HFFc6 (cell line): ENCODE measurements at regions not wholly inside any gene's neighbourhood (a gene's known extent, or its start where the extent isn't known, plus 50 kb on each side); places are given as distances from the start of the nearest gene placed in this dataset.

Source experiments
- DNase-seq: peaks from one replicate; pipeline ENCODE4 v3.0.0-alpha.2; 2018
- H3K27ac Mint-ChIP-seq: 2 replicates; pipeline ENCODE4 v1.8.0; 2020; ENCODE audit warnings: mild to moderate bottlenecking, mixed read lengths
- H3K27me3 Mint-ChIP-seq: 2 replicates; pipeline ENCODE4 v1.8.0; 2021; ENCODE audit warnings: mild to moderate bottlenecking, moderate library complexity, mixed read lengths; ENCODE audit not compliant: insufficient read depth
- H3K36me3 Mint-ChIP-seq: 2 replicates; pipeline ENCODE4 v1.8.0; 2021; ENCODE audit warnings: low read depth, mixed read lengths
- H3K4me1 Mint-ChIP-seq: 2 replicates; pipeline ENCODE4 v1.8.0; 2020; ENCODE audit warnings: low read depth, mixed read lengths
- H3K4me3 Mint-ChIP-seq: 2 replicates; pipeline ENCODE4 v1.8.0; 2020; ENCODE audit warnings: mild to moderate bottlenecking, moderate library complexity, mixed read lengths
- H3K9me3 Mint-ChIP-seq: 2 replicates; pipeline ENCODE4 v1.8.0; 2020; ENCODE audit warnings: mild to moderate bottlenecking, mixed read lengths
- CTCF ChIP-seq: fragments of 200-600 bp; sonication (generic); IDR thresholded peaks from 2 replicates; pipeline ENCODE4 v1.5.0; 2021; ENCODE audit warnings: antibody characterized with exemption, mild to moderate bottlenecking

DNA sequence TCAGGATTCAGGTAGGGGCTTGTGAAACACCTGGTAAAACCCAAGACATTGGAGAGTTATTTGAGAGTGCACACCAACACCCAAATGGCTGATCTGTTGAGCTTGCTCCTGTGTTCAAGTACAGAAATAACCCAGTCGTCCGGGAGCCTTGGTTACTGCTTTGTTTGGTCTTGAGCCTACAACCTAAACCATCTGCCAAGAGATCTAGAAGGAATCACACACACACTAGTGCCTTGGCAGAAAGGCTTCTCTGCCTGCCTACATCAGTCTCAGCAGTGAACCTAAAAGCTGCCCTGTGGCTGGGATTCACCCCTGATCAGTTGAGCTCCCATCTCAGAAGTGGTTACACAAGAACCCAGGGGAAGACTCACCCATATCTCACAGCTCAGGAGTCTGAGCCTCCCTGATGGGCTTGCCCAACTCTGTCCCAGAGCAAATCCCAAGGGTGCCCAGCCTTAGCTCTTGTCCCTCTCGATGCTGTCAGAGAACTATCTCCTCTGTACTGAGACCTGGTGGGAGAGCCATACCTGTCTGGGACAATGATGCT, 167.6 kb downstream of the CXCL12 start:
- no peak for DNase-seq
- Mint-ChIP-seq H3K36me3 (peaks cover 24% of the 10 kb centered on the region), H3K27ac (no peak overlapping the region), H3K27me3 (peaks cover 3% of the 10 kb centered on the region), H3K9me3 (peaks cover 33% of the 10 kb centered on the region), H3K4me3 (no peak overlapping the region), H3K4me1 (no peaks in the 10 kb centered on the region)
- no peak for TF ChIP-seq CTCF

- no peak for DNase-seq
- Mint-ChIP-seq H3K4me3 (no peak overlapping the region), H3K27me3 (peaks cover 3% of the 10 kb centered on the region), H3K36me3 (peaks cover 24% of the 10 kb centered on the region), H3K27ac (no peak overlapping the region), H3K4me1 (no peaks in the 10 kb centered on the region), H3K9me3 (peaks cover 33% of the 10 kb centered on the region)
- no peak for TF ChIP-seq CTCF
These were observed 168.8 kb downstream of the CXCL12 start for GRCh38 chr10:44216073-44216472.

- Mint-ChIP-seq H3K27ac (no peak overlapping the region), H3K36me3 (peaks cover 14% of the 10 kb centered on the region), H3K4me3 (no peak overlapping the region), H3K9me3 (peaks cover 13% of the 10 kb centered on the region), H3K27me3 (peaks cover 4% of the 10 kb centered on the region), H3K4me1 (peaks cover 8% of the 10 kb centered on the region)
- DNase-seq: no peak
- no peak for TF ChIP-seq CTCF
These were observed 175.1 kb downstream of the CXCL12 start for GRCh38 chr10:44209811-44210210.

DNA sequence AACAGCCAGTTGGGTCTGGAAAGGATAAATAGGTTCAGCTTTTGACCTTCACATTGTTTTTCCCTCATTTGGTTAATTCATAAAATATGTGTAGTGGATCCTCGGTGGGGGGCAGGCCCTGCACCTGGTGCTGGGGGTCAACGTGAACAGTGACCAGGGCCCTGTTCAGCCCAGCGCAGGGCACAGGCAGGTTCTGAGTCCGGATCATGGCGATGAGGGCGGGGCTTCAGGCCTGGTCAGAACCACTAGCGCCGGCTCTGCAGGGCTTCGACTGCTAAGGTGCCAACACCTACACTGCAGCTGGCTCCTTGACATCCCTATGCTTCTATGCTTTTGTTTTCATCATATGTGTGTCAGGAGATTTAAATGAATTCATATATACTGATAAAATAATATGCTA, 177.7 kb downstream of the CXCL12 start:
- DNase-seq: no peak
- H3K4me3 Mint-ChIP-seq: no peak overlapping the region
- H3K4me1 Mint-ChIP-seq: peaks cover 8% of the 10 kb centered on the region
- H3K27ac Mint-ChIP-seq: no peak overlapping the region
- peaks cover 10% of the 10 kb centered on the region for H3K27me3 Mint-ChIP-seq
- H3K36me3 Mint-ChIP-seq: no peaks in the 10 kb centered on the region
- no peaks in the 10 kb centered on the region for H3K9me3 Mint-ChIP-seq
- no peak for TF ChIP-seq CTCF

DNA sequence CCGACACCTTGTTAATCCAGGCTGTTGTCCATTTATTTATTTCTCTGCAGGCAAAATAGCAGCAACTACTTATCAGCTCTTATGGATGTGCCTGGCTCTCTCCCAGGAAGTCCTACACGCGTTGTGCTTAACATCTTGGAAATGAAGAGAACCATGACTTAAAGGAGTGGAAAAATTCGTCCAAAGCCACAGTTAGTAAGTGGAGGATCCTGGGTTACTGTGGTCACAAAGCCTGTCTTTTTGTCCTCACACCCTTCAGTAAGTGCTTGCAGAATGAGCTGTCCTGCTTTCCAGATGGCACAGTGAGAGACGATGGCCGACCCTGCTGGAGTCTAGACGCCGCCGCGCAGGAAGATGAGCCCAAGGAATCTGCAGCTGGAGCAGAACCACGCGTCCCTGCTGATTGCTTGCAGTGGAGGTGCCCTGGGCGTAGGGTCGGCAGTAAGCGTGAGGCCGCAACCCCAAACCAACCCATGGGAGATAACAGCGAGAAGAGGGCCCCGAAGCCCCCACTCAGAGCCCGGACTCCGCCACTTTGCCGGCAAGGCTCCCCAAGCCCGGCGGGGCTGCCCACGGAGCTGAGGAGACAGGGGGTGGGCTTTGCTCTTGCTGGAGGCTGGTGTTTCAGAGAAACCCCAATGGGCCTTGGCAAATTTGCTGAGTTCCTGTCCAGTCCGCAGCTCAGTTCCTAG, 178.6 kb downstream of the CXCL12 start:
- TF ChIP-seq CTCF: no peak
- no peaks in the 10 kb centered on the region for H3K36me3 Mint-ChIP-seq
- H3K9me3 Mint-ChIP-seq: no peaks in the 10 kb centered on the region
- peak; percentile 25 for DNase-seq
- H3K27me3 Mint-ChIP-seq: peaks cover 10% of the 10 kb centered on the region
- peaks cover 8% of the 10 kb centered on the region for H3K4me1 Mint-ChIP-seq
- H3K27ac Mint-ChIP-seq: no peak overlapping the region
- H3K4me3 Mint-ChIP-seq: no peak overlapping the region
